H9 (cell line): ENCODE measurements at regions not wholly inside any gene's neighbourhood (a gene's known extent, or its start where the extent isn't known, plus 50 kb on each side); places are given as distances from the start of the nearest gene placed in this dataset.

Experiments
- DNase-seq: peaks from one replicate; pipeline ENCODE4 v3.0.0-alpha.2; 2017
- H2AFZ ChIP-seq: one replicate; pipeline ENCODE4 v1.6.1; 2013; ENCODE audit warnings: mild to moderate bottlenecking, low read length, control low read depth, moderate library complexity
- H2AK5ac ChIP-seq: 2 replicates; pipeline ENCODE4 v1.6.1; 2013; ENCODE audit warnings: low read length, control low read depth, mixed read lengths; ENCODE audit not compliant: insufficient read length
- H2BK120ac ChIP-seq: one replicate; pipeline ENCODE4 v1.6.1; 2013; ENCODE audit warnings: low read depth, mild to moderate bottlenecking, low read length, control low read depth, inconsistent platforms; ENCODE audit not compliant: poor library complexity, severe bottlenecking
- H2BK12ac ChIP-seq: 2 replicates; pipeline ENCODE4 v1.6.1; 2013; ENCODE audit warnings: low read length, control low read depth, mixed read lengths, low read depth; ENCODE audit not compliant: insufficient read length
- H2BK15ac ChIP-seq: 2 replicates; pipeline ENCODE4 v1.6.1; 2013; ENCODE audit warnings: low read depth, low read length, control low read depth
- H2BK20ac ChIP-seq: one replicate; pipeline ENCODE4 v1.6.1; 2013; ENCODE audit warnings: low read depth, mild to moderate bottlenecking, low read length, control low read depth, inconsistent platforms; ENCODE audit not compliant: poor library complexity, severe bottlenecking
- H2BK5ac ChIP-seq: 2 replicates; pipeline ENCODE4 v1.6.1; 2013; ENCODE audit warnings: low read length, control low read depth, mixed read lengths; ENCODE audit not compliant: insufficient read length
- H3K14ac ChIP-seq: 2 replicates; pipeline ENCODE4 v1.6.1; 2013; ENCODE audit warnings: low read length, control low read depth; ENCODE audit not compliant: insufficient read depth
- H3K18ac ChIP-seq: 2 replicates; pipeline ENCODE4 v1.6.1; 2013; ENCODE audit warnings: low read depth, mild to moderate bottlenecking, mixed read lengths, low read length, control low read depth; ENCODE audit not compliant: insufficient read length
- H3K23ac ChIP-seq: 2 replicates; pipeline ENCODE4 v1.6.1; 2013; ENCODE audit warnings: low read length, control low read depth, mixed read lengths, low read depth; ENCODE audit not compliant: insufficient read length
- H3K23me2 ChIP-seq: 2 replicates; pipeline ENCODE4 v1.6.1; 2013; ENCODE audit warnings: low read depth, mild to moderate bottlenecking, mixed read lengths, low read length, control low read depth; ENCODE audit not compliant: insufficient read length, poor library complexity, severe bottlenecking
- H3K27ac ChIP-seq: 2 replicates; pipeline ENCODE4 v1.5.1; 2013; ENCODE audit warnings: low read length, control low read depth, mixed read lengths, low read depth; ENCODE audit not compliant: insufficient read length
- H3K27me3 ChIP-seq: 2 replicates; pipeline ENCODE4 v1.6.1; 2013; ENCODE audit warnings: low read length, control low read depth, inconsistent platforms; ENCODE audit not compliant: insufficient read depth
- H3K4ac ChIP-seq: 2 replicates; pipeline ENCODE4 v1.6.1; 2013; ENCODE audit warnings: low read depth, mild to moderate bottlenecking, control low read depth, inconsistent platforms, low read length, moderate library complexity
- H3K4me1 ChIP-seq: 2 replicates; pipeline ENCODE4 v1.6.1; 2013; ENCODE audit warnings: low read length, control low read depth, inconsistent platforms; ENCODE audit not compliant: insufficient read depth
- H3K4me2 ChIP-seq: 2 replicates; pipeline ENCODE4 v1.6.1; 2013; ENCODE audit warnings: low read length, control low read depth, mixed read lengths; ENCODE audit not compliant: insufficient read length, insufficient read depth
- H3K56ac ChIP-seq: 2 replicates; pipeline ENCODE4 v1.6.1; 2013; ENCODE audit warnings: low read depth, mild to moderate bottlenecking, mixed read lengths, low read length, control low read depth; ENCODE audit not compliant: insufficient read length
- H3K79me1 ChIP-seq: 2 replicates; pipeline ENCODE4 v1.6.1; 2013; ENCODE audit warnings: low read depth, mild to moderate bottlenecking, moderate library complexity, low read length, control low read depth, inconsistent platforms; ENCODE audit not compliant: insufficient read depth, poor library complexity, severe bottlenecking
- H3K79me2 ChIP-seq: 2 replicates; pipeline ENCODE4 v1.6.1; 2013; ENCODE audit warnings: low read length, control low read depth, inconsistent platforms; ENCODE audit not compliant: insufficient read depth
- H3K9ac ChIP-seq: 2 replicates; pipeline ENCODE4 v1.6.1; 2013; ENCODE audit warnings: low read length, control low read depth, mixed read lengths; ENCODE audit not compliant: insufficient read length; ENCODE audit errors: extremely low read depth
- H3K9me3 ChIP-seq: one replicate; pipeline ENCODE4 v1.6.1; 2013; ENCODE audit warnings: low read depth, low read length, inconsistent platforms; ENCODE audit not compliant: control insufficient read depth
- H3T11ph ChIP-seq: one replicate; pipeline ENCODE4 v1.6.1; 2013; ENCODE audit warnings: mild to moderate bottlenecking, low read length, control low read depth, inconsistent platforms
- H4K20me1 ChIP-seq: one replicate; pipeline ENCODE4 v1.6.1; 2013; ENCODE audit not compliant: control insufficient read depth, insufficient read length, insufficient read depth
- H4K5ac ChIP-seq: 2 replicates; pipeline ENCODE4 v1.6.1; 2013; ENCODE audit warnings: low read depth, mild to moderate bottlenecking, mixed read lengths, low read length, control low read depth; ENCODE audit not compliant: insufficient read length
- H4K8ac ChIP-seq: replicated peaks from 2 replicates; pipeline ENCODE4 v1.6.1; 2013; ENCODE audit warnings: low read length, control low read depth, mixed read lengths, low read depth; ENCODE audit not compliant: insufficient read length
- H4K91ac ChIP-seq: 2 replicates; pipeline ENCODE4 v1.6.1; 2013; ENCODE audit warnings: low read depth, mild to moderate bottlenecking, moderate library complexity, mixed read lengths, low read length, control low read depth; ENCODE audit not compliant: insufficient read length
- H3K27ac Mint-ChIP-seq, 3 experiments: 2 replicates in 2 of 3; 3 replicates in 1 of 3; pipeline ENCODE4 v1.8.0; 2020 to 2021; ENCODE audit warnings: mixed read lengths in 3 of 3, mild to moderate bottlenecking in 1 of 3, moderate library complexity in 1 of 3
- H3K27me3 Mint-ChIP-seq: 2 replicates; pipeline ENCODE4 v1.8.0; 2021; ENCODE audit warnings: low read depth, mild to moderate bottlenecking, moderate library complexity, mixed read lengths
- H3K36me3 Mint-ChIP-seq, 3 experiments: 2 replicates in 2 of 3; 3 replicates in 1 of 3; pipeline ENCODE4 v1.8.0; 2020 to 2021; ENCODE audit warnings: low read depth in 3 of 3, mixed read lengths in 3 of 3; ENCODE audit not compliant: insufficient read depth in 1 of 3
- H3K4me1 Mint-ChIP-seq, 2 experiments: 2 replicates each; pipeline ENCODE4 v1.8.0; 2020; ENCODE audit warnings: mixed read lengths in 2 of 2
- H3K4me3 Mint-ChIP-seq, 2 experiments: 2 replicates in 1 of 2; 3 replicates in 1 of 2; pipeline ENCODE4 v1.8.0; 2020 to 2021; ENCODE audit warnings: mild to moderate bottlenecking in 2 of 2, mixed read lengths in 2 of 2, moderate library complexity in 1 of 2
- H3K9me3 Mint-ChIP-seq, 2 experiments: 2 replicates in 1 of 2; 3 replicates in 1 of 2; pipeline ENCODE4 v1.8.0; 2020; ENCODE audit warnings: mild to moderate bottlenecking in 2 of 2, mixed read lengths in 2 of 2, moderate library complexity in 1 of 2
- CTCF ChIP-seq: fragments of 200-600 bp; sonication (generic); conservative IDR thresholded peaks from 3 replicates; pipeline ENCODE4 v1.8.0; 2021; ENCODE audit warnings: antibody characterized with exemption, mild to moderate bottlenecking
- WGBS: extraction: QIAGEN DNeasy Blood & Tissue Kit; methylation state at CpG from one replicate; pipeline ENCODE4 v1.1.7; 2013; ENCODE audit warnings: missing lambda C conversion rate, low lambda C conversion rate, mixed read lengths; ENCODE audit not compliant: insufficient read length; ENCODE audit errors: extremely low coverage; 5-methylcytosine and 5-hydroxymethylcytosine counted together

DNA sequence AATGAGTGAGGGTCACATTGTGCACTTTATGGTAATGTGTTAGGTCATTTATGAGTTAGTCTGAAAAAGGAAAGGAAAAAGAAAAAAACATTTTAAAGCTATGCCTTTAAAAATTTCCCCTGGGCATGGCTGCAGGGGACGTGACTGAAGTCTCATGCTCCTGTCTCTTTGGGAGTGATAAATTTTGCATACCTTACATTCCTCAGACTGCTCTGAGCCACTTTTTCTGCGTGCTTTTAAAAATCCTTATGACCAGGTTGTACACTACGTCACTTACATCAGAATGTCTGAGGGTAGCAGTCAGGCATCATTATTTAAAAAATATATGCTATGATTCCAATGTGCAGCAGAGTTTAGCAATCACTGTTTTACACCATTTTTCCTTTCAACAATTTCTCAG is 121.2 kb downstream of the RFPL4B start:
- no peak overlapping the region for H3K27ac ChIP-seq
- no peak overlapping the region for H4K8ac ChIP-seq
- H4K91ac ChIP-seq = no peak overlapping the region
- no peak overlapping the region for H4K5ac ChIP-seq
- no peaks in the 10 kb centered on the region for H3K79me2 ChIP-seq
- Mint-ChIP-seq H3K4me1 (0 out of 4 replicates have a peak, but pooled peaks cover 0 to 2% of the 10 kb centered on the region in 2 experiments), H3K9me3 (no peaks in the 10 kb centered on the region), H3K27me3 (no peaks in the 10 kb centered on the region), H3K4me3 (no peak overlapping the region), H3K36me3 (no peaks in the 10 kb centered on the region), H3K27ac (no peak overlapping the region)
- no peak overlapping the region for H2BK12ac ChIP-seq
- H3K23ac ChIP-seq = no peak overlapping the region
- H3K18ac ChIP-seq = no peak overlapping the region
- no peak overlapping the region for H3K4ac ChIP-seq
- no peaks in the 10 kb centered on the region for H3K4me1 ChIP-seq
- no peak overlapping the region for H2AFZ ChIP-seq
- H3K27me3 ChIP-seq = no peaks in the 10 kb centered on the region
- no peak overlapping the region for H2BK20ac ChIP-seq
- TF ChIP-seq CTCF = no peak
- H4K20me1 ChIP-seq = no peaks in the 10 kb centered on the region
- H3K4me2 ChIP-seq = no peak overlapping the region
- DNase-seq = no peak
- H2BK15ac ChIP-seq = no peak overlapping the region
- H3K56ac ChIP-seq = no peak overlapping the region
- no peak overlapping the region for H2BK120ac ChIP-seq
- no peak overlapping the region for H2BK5ac ChIP-seq
- H3K9me3 ChIP-seq = no peaks in the 10 kb centered on the region
- no peak overlapping the region for H2AK5ac ChIP-seq
- no peaks in the 10 kb centered on the region for H3K79me1 ChIP-seq
- no peak overlapping the region for H3T11ph ChIP-seq
- H3K14ac ChIP-seq = no peak overlapping the region
- WGBS = no CpG with 5 or more reads among the region's 3 CpGs
- H3K9ac ChIP-seq = no peak overlapping the region
- H3K23me2 ChIP-seq = no peaks in the 10 kb centered on the region
